Glomerular visceral epithelial cell (primary cell): ENCODE measurements at regions not wholly inside any gene's neighbourhood (a gene's known extent, or its start where the extent isn't known, plus 50 kb on each side); places are given as distances from the start of the nearest gene placed in this dataset.
A peak's percentile ranks its signal among the peaks of the same experiment; 100 is the strongest.

ENCODE experiments used
- DNase-seq: peaks from one replicate; pipeline ENCODE4 v3.0.0-alpha.2; 2016; ENCODE audit errors: extremely low spot score

GRCh38 chr16:51392521-51393187, 241.6 kb upstream of the SALL1 start:
- DNase-seq: no peak

GRCh38 chr16:51391798-51392511, 240.9 kb upstream of the SALL1 start:
- no peak for DNase-seq

- DNase-seq: no peak
Measured at GRCh38 chr16:51390877-51391276, 239.8 kb upstream of the SALL1 start.

- DNase-seq: no peak
Measured at GRCh38 chr16:51389881-51390280, 238.8 kb upstream of the SALL1 start.

- no peak for DNase-seq
Measured at GRCh38 chr16:51388516-51388951, 237.5 kb upstream of the SALL1 start.

GRCh38 chr16:51383909-51384308, 232.8 kb upstream of the SALL1 start:
- no peak for DNase-seq

- DNase-seq: no peak
Measured at GRCh38 chr16:51382940-51383339, 231.9 kb upstream of the SALL1 start.

- DNase-seq: peak; percentile 4
Measured at GRCh38 chr16:51382211-51382610, 231.1 kb upstream of the SALL1 start.

- no peak for DNase-seq
Measured at GRCh38 chr16:51376080-51376479, 225.0 kb upstream of the SALL1 start.

GRCh38 chr16:51374790-51375189, 223.7 kb upstream of the SALL1 start:
- no peak for DNase-seq

- peak; percentile 64 for DNase-seq
Measured at GRCh38 chr16:51374346-51374745, 223.3 kb upstream of the SALL1 start.

- no peak for DNase-seq
Measured at GRCh38 chr16:51365715-51366114, 214.6 kb upstream of the SALL1 start.

- DNase-seq: no peak
Measured at GRCh38 chr16:51359141-51359955, 208.3 kb upstream of the SALL1 start.

- no peak for DNase-seq
Measured at GRCh38 chr16:51357839-51358238, 206.8 kb upstream of the SALL1 start.

GRCh38 chr16:51355875-51356274, 204.8 kb upstream of the SALL1 start:
- DNase-seq: no peak

GRCh38 chr16:51355195-51355594, 204.1 kb upstream of the SALL1 start:
- no peak for DNase-seq

GRCh38 chr16:51353055-51353454, 202.0 kb upstream of the SALL1 start:
- DNase-seq: no peak

GRCh38 chr16:51349626-51350025, 198.6 kb upstream of the SALL1 start:
- DNase-seq: no peak

GRCh38 chr16:51343411-51343810, 192.3 kb upstream of the SALL1 start:
- DNase-seq: no peak

GRCh38 chr16:51341204-51341603, 190.1 kb upstream of the SALL1 start:
- DNase-seq: no peak

- no peak for DNase-seq
Measured at GRCh38 chr16:51337662-51338061, 186.6 kb upstream of the SALL1 start.

- no peak for DNase-seq
Measured at GRCh38 chr16:51328733-51329132, 177.7 kb upstream of the SALL1 start.

GRCh38 chr16:51327001-51327400, 175.9 kb upstream of the SALL1 start:
- peak; percentile 14 for DNase-seq
